Naive B cell (primary cell): ENCODE measurements at regions not wholly inside any gene's neighbourhood (a gene's known extent, or its start where the extent isn't known, plus 50 kb on each side); places are given as distances from the start of the nearest gene placed in this dataset.
"Not testable (repeated sequence)": the region's sequence is repeated elsewhere in the genome, so short reads cannot be mapped to it uniquely, and the experiment has no call there.

Experiments
- ATAC-seq, 2 donors: fragments of 150-1000 bp; cut with Tn5 transposase; 2 replicates each; pipeline ENCODE4 v1.10.0; 2021; ENCODE audit warnings: low read depth in 2 of 2, mild to moderate bottlenecking in 2 of 2, moderate library complexity in 2 of 2
- DNase-seq: peaks from one replicate; pipeline ENCODE4 v3.0.0; 2022
- H3K27ac Mint-ChIP-seq, 6 donors: one replicate each; pipeline ENCODE4 v1.8.0; 2020 to 2022; ENCODE audit warnings: mild to moderate bottlenecking in 6 of 6, mixed read lengths in 6 of 6, moderate library complexity in 5 of 6, inconsistent platforms in 2 of 6
- H3K27me3 Mint-ChIP-seq, 3 donors: one replicate each; pipeline ENCODE4 v1.8.0; 2021 to 2022; ENCODE audit warnings: mixed read lengths in 3 of 3, mild to moderate bottlenecking in 1 of 3
- H3K36me3 Mint-ChIP-seq, 2 donors: one replicate each; pipeline ENCODE4 v1.8.0; 2020 to 2022; ENCODE audit warnings: mixed read lengths in 2 of 2, inconsistent platforms in 1 of 2, mild to moderate bottlenecking in 1 of 2
- H3K4me1 Mint-ChIP-seq, 3 donors: one replicate each; pipeline ENCODE4 v1.8.0; 2020 to 2022; ENCODE audit warnings: mixed read lengths in 3 of 3, inconsistent platforms in 1 of 3, mild to moderate bottlenecking in 1 of 3, moderate library complexity in 1 of 3
- H3K4me3 Mint-ChIP-seq, 8 donors: one replicate each; pipeline ENCODE4 v1.8.0; 2020 to 2022; ENCODE audit warnings: mild to moderate bottlenecking in 8 of 8, mixed read lengths in 8 of 8, moderate library complexity in 8 of 8, inconsistent platforms in 2 of 8
- H3K9me3 Mint-ChIP-seq, 7 donors: one replicate each; pipeline ENCODE4 v1.8.0; 2020 to 2022; ENCODE audit warnings: mixed read lengths in 7 of 7, mild to moderate bottlenecking in 5 of 7, inconsistent platforms in 2 of 7, moderate library complexity in 1 of 7

DNA sequence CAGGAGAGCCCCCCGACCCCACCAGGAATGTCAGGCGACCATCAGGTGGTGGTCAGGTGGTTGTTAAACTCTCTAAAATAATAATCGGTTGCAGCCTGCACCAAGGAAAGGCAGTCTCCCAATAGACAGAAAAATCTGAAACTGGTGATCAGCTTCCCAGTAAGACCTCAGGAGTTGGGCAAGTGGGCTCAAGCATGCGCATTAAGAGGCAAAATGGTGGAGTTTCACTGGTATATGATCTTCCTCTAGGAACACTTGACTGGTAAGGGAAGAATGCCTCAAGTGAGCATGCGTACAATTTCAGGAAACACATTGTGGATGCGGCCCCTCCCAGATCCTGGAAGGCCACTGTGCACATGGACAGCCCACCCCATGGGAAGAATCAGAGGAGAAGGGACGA lies 619.9 kb downstream of the TYW1 start:
- Mint-ChIP-seq H3K4me3 (no peak overlapping the region), H3K9me3 (peaks cover 0 to 20% (median 5%) of the 10 kb centered on the region in 7 donors), H3K27ac (no peak overlapping the region), H3K27me3 (peaks cover 13 to 28% (median 21%) of the 10 kb centered on the region in 3 donors), H3K36me3 (no peaks in the 10 kb centered on the region), H3K4me1 (no peaks in the 10 kb centered on the region)
- no peak for DNase-seq
- ATAC-seq = no peak

DNA sequence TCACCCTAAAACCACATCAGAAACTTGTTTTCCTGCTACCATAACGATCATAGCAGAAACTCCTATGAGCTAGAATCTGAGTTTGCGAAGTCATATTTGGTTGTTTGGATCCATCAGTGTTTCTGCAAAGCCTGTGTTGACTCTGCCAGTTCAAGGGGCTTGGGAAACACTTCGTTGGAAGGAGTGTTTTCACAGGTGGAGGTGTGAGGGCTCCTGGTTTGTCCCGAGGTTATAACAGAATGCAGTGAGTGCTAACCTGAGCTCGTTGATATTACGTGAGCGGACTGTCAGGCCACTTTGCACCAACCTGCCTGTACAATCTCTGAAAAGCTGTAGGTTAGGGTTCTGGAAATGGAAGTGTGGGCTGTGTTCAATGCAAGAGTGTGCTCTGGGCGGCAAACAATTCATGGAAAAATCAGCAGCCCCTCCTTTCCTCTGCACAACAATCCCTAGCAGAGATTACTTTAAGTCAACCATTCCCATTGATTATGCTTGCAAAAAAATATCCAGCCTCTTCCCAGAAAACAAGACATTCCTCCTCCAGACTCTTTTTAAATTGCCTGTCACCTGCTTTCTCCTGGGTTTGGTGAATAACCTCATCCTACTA lies 622.0 kb downstream of the TYW1 start:
- Mint-ChIP-seq H3K4me3 (no peak overlapping the region), H3K4me1 (no peaks in the 10 kb centered on the region), H3K27ac (no peak overlapping the region), H3K9me3 (peaks cover 0 to 12% (median 3%) of the 10 kb centered on the region in 7 donors), H3K27me3 (peaks cover 13 to 41% (median 21%) of the 10 kb centered on the region in 3 donors), H3K36me3 (no peaks in the 10 kb centered on the region)
- DNase-seq (no peak), ATAC-seq (no peak)

DNA sequence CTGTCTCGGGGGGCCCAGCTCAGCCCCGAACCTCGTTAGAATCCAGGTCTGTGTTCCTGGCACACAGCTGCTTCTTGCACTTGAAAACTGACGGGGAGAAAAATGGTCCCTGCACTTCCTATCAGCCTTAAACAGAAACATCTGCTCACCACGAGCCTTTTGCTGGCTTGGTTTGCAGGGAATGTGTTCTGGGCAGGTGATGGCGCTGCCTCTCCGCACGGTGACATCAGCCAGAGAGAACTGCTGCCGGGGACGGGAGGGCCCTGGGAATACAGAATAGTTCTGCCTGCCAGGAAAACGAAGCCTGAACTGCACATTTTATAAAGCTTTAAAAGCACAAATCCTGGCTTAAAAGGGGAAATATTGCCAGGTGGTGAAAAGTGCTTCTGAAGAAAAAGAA lies 622.5 kb downstream of the TYW1 start:
- no peak overlapping the region for H3K4me3 Mint-ChIP-seq
- no peaks in the 10 kb centered on the region for H3K4me1 Mint-ChIP-seq
- H3K36me3 Mint-ChIP-seq = no peaks in the 10 kb centered on the region
- no peak overlapping the region for H3K27ac Mint-ChIP-seq
- no peak for DNase-seq
- no peak for ATAC-seq
- peaks cover 0 to 12% (median 1%) of the 10 kb centered on the region in 7 donors for H3K9me3 Mint-ChIP-seq
- H3K27me3 Mint-ChIP-seq = peaks cover 13 to 41% (median 23%) of the 10 kb centered on the region in 3 donors

DNA sequence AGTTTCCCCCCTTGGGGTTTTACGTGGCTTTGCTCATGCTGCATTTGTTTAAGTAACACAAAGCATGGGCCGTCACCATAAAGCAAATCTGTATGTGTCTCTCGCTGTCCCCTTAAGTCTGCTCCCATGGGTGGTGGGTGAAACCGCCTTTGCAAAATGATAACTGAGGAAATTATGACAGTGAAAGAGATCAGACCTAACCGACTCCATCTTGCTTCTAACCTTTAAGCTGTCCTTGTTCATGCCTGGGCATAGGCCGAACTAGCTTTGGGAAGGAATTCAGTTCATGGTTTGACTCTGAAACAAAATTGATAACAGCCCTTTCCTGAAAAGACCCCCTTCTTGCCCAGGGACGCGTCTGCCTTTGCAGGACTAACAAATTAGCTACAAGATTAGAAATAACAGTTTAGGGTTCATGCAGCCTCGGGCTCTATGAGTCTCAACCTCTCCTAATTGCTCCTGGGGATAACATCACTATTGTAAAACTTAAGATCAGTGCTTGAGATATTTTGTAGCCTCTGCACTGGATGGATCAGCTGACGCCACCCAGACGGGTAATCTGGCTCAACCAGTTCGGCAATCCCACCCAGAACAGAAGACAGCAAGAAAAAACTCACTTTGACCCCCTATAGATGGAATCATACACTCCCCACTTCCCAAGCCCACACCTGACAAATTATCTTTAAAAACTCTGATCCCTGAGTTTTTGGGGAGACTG lies 623.7 kb downstream of the TYW1 start:
- no peaks in the 10 kb centered on the region for H3K36me3 Mint-ChIP-seq
- ATAC-seq = no peak
- H3K4me3 Mint-ChIP-seq = no peak overlapping the region
- peaks cover 0 to 7% (median 1%) of the 10 kb centered on the region in 7 donors for H3K9me3 Mint-ChIP-seq
- DNase-seq = no peak
- peak overlapping the region in 1 of 6 donors; percentile 36 for H3K27ac Mint-ChIP-seq
- peaks cover 0 to 4% (median 3%) of the 10 kb centered on the region in 3 donors for H3K4me1 Mint-ChIP-seq
- H3K27me3 Mint-ChIP-seq = peaks cover 16 to 49% (median 31%) of the 10 kb centered on the region in 3 donors

DNA sequence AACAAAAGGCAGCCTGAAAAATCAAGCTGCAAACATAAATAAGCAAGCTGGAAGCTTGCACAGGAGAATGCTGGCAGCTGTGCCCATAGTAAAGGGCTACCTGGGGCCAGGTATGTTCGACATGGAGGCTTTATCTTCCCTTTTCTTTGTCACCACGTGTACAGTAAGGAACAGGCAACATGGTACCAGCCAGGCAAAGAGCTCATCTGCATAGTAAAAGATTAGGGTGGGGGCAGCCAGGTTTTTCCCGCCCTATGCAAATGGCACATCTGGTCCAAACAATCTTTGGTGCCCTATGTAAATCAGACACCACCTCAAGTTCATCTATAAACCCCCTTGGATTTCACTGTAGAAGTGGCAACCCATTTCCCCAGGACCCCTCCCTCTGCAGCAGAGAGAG lies 625.1 kb downstream of the TYW1 start:
- Mint-ChIP-seq H3K9me3 (peaks cover 0 to 2% (median 0%) of the 10 kb centered on the region in 7 donors), H3K4me1 (peaks cover 2 to 9% (median 6%) of the 10 kb centered on the region in 3 donors), H3K36me3 (no peaks in the 10 kb centered on the region), H3K27me3 (peaks cover 16 to 55% (median 23%) of the 10 kb centered on the region in 3 donors), H3K27ac (no peak overlapping the region), H3K4me3 (no peak overlapping the region)
- DNase-seq = no peak
- ATAC-seq = no peak

DNA sequence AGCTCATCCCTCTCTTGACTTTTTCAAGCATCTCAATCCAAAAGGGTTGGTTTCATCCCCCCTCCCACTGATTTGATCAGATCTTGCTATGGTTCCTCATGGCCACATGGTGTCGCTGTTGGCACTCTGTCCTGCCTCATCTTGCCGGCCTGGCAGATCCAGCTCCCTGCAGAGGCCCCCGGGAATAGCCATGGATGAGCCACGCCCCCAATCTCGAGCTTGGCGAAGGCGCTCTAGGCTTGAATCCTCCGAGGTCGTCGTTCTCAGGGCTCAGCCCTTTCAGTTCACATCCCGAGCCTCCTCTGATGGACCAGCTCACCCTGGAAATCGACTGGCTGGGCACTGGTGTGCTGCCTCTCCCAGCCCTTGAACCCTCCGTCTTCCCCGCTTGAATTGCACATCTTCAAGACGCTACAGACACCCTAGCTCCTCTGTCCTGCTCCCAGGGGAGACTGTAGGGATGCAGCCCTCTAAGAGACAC lies 628.7 kb downstream of the TYW1 start:
- H3K9me3 Mint-ChIP-seq = peaks cover 0 to 7% (median 0%) of the 10 kb centered on the region in 7 donors
- peaks cover 7 to 36% (median 15%) of the 10 kb centered on the region in 3 donors for H3K27me3 Mint-ChIP-seq
- H3K4me1 Mint-ChIP-seq = peaks cover 2 to 9% (median 6%) of the 10 kb centered on the region in 3 donors
- H3K4me3 Mint-ChIP-seq = peak overlapping the region in 1 of 8 donors; percentile 79
- H3K36me3 Mint-ChIP-seq = no peaks in the 10 kb centered on the region
- peak; percentile 5 for DNase-seq
- H3K27ac Mint-ChIP-seq = no peak overlapping the region
- no peak for ATAC-seq

DNA sequence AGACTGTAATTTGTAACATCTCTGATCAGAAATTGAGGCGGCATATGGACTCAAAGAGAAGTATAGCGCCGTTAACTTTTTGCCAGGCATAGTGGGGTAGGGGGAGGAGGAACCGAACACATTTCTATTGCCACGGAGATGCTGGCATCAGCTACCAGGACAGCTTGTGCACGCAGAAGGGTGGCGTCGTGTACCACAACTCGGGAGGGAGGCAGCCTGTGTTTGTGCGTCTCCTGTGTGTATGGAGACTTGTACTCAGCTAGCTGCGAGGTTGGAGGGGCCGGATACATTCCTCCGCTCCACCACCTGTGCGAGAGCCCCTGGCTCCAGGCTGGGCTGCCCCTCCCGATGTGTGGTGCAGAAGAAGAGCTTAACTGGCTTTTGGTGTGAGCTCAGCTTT lies 634.8 kb downstream of the TYW1 start:
- Mint-ChIP-seq H3K27ac (no peak overlapping the region), H3K4me3 (no peak overlapping the region), H3K27me3 (no peaks in the 10 kb centered on the region), H3K9me3 (peaks cover 0 to 11% (median 3%) of the 10 kb centered on the region in 7 donors), H3K36me3 (no peaks in the 10 kb centered on the region), H3K4me1 (no peaks in the 10 kb centered on the region)
- ATAC-seq = no peak
- DNase-seq = no peak

DNA sequence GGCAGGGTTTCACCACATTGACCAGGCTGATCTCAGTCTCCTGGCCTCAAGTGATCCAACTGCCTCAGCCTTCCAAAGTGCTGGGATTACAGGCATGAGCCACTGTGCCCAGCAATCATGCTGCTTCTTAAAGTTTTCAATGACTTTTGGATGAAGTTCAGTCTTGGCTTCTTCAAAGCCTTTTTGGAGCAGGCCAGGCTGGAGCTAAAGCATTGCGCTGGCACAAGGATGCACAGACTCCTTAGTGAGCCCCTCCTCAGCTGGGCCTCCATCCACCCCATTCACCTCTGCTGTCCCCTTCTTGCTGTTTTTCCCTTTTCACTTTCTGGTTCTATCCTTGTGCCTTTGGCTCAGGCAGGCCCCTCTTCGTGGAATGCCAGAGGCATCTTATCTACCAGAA lies 638.6 kb downstream of the TYW1 start:
- Mint-ChIP-seq H3K36me3 (no peaks in the 10 kb centered on the region), H3K9me3 (peaks cover 0 to 6% (median 4%) of the 10 kb centered on the region in 7 donors), H3K27ac (no peak overlapping the region), H3K4me1 (no peaks in the 10 kb centered on the region), H3K27me3 (peaks cover 0 to 6% (median 0%) of the 10 kb centered on the region in 3 donors), H3K4me3 (peak overlapping the region in 1 of 8 donors; percentile 20)
- ATAC-seq = no peak
- no peak for DNase-seq

DNA sequence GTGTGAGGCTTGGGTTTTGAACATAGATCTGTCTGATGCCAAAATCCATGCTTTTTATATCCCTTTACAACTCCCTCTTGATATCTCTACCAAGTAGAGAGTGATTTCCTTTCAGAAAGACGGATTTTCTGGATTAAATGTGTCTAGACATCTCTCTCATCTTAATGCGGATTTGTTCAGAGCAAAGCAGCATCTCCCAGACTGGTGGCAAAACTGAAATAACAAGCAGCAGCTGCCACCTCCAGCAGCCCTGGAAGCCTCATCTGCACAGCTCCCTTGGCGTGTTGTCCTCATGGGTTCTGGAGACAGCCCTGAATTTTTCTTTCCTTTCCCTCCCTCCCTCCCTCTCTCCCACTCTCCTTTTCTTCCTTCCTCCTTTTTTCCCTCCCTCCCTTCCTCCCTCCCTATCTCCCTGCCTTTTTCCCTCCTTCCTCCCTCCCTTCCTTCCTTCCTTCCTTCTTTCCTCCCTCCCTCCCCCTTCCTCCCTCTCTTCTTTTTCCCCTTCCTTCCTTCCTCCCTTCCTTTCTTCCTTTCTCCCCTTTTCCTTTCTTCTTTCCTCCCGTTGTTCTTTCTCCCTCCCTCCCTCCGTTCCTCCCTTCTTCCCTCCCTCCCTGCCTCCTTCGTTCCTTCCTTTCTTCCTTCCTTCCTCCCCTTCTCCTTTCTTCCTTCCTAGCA lies 639.9 kb downstream of the TYW1 start:
- Mint-ChIP-seq H3K4me1 (no peaks in the 10 kb centered on the region), H3K36me3 (no peaks in the 10 kb centered on the region), H3K27ac (no peak overlapping the region), H3K4me3 (no peak overlapping the region), H3K27me3 (peaks cover 0 to 6% (median 0%) of the 10 kb centered on the region in 3 donors), H3K9me3 (peaks cover 0 to 9% (median 4%) of the 10 kb centered on the region in 7 donors)
- no peak for ATAC-seq
- no peak for DNase-seq

DNA sequence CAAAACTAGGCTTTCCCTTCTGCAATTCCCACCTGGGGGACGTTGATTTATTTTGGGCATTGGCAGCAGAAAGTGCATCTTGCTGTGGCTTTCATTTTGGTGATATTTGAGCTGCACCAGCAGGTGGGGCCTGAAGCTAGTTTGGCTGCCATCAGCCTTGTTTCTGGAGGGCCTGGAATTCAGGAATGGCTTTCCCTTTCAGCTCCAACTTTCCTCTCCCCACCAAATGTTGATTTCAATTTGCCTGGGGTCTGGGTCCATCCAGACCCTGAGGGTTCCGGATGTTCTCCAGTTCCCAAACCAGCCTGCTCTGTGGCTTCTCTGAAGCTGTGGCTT lies 640.4 kb downstream of the TYW1 start:
- H3K27ac Mint-ChIP-seq = peak overlapping the region in 1 of 6 donors; percentile 69
- DNase-seq = no peak
- H3K4me3 Mint-ChIP-seq = no peak overlapping the region
- ATAC-seq = no peak
- no peaks in the 10 kb centered on the region for H3K36me3 Mint-ChIP-seq
- H3K9me3 Mint-ChIP-seq = peaks cover 0 to 9% (median 4%) of the 10 kb centered on the region in 7 donors
- H3K4me1 Mint-ChIP-seq = no peaks in the 10 kb centered on the region
- H3K27me3 Mint-ChIP-seq = peaks cover 0 to 6% (median 0%) of the 10 kb centered on the region in 3 donors

DNA sequence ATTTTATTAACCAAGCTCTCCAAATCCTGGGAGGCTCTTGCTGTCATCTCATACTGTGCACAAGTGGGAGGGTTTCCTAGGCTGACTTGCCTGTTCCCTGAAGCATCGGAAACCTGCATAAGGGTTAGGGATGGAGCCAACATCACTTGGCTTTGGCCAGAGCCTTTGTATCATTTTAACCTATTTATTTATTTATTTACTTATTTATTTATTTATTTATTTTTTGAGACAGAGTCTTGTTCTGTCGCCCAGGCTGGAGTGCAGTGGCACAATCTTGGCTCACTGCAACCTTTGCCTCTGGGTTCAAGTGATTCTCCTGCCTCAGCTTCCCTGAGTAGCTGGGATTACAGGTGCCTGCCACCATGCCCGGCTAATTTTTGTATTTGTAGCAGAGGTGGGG lies 645.9 kb downstream of the TYW1 start:
- not testable (repeated sequence) for ATAC-seq, H3K4me3 Mint-ChIP-seq, H3K36me3 Mint-ChIP-seq, DNase-seq, H3K4me1 Mint-ChIP-seq, H3K27me3 Mint-ChIP-seq
- Mint-ChIP-seq H3K9me3 (peaks cover 0 to 14% (median 8%) of the 10 kb centered on the region in 7 donors), H3K27ac (peak overlapping the region in 1 of 6 donors; percentile 66)

DNA sequence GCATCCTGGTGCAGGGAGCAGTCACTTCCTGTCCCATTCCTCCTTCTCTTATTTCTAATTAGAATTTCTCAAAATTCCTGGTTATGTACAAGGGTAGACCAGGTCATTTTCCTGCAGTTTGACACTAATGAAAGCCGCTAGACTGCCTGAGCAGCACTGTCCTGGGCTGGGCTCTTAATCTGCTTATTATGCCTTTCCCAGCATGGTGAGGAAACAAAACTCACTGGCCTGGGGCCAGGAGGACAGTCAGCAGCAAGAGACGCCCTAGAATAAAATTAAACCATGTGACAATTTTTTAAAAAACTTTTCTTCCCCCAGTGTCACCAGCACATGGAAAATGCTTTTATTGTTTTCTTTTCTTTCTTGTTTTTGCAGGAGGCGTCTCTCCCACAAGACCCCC lies 647.5 kb downstream of the TYW1 start:
- ATAC-seq (no peak), DNase-seq (no peak)

DNA sequence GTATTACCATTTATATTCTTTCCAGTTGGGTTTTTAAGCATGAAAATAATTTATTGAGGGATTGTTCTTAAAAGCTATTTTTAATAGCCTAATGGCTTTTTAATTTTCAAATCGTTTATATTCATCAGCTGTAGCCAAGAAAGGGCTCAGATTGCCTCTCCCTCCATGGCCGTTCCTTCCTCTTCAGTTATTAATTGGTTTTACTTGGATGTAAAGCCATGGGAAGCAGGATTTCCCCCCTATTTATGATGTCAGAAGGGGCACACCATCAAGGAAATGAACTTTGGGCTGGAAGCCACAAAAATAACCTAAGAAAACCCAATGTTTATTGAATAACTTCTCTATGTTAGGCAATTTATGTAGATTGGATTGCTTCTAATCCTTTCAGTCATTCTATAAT lies 656.3 kb downstream of the TYW1 start:
- DNase-seq (no peak), ATAC-seq (no peak)
- H3K27me3 Mint-ChIP-seq = no peaks in the 10 kb centered on the region
- H3K9me3 Mint-ChIP-seq = peaks cover 2 to 9% (median 7%) of the 10 kb centered on the region in 7 donors
- no peaks in the 10 kb centered on the region for H3K36me3 Mint-ChIP-seq
- no peaks in the 10 kb centered on the region for H3K4me1 Mint-ChIP-seq
- H3K4me3 Mint-ChIP-seq = no peak overlapping the region
- no peak overlapping the region for H3K27ac Mint-ChIP-seq

More for the DNA sequence above, 647.5 kb downstream of the TYW1 start:
- H3K9me3 Mint-ChIP-seq = peaks cover 2 to 15% (median 10%) of the 10 kb centered on the region in 7 donors
- H3K4me1 Mint-ChIP-seq = no peaks in the 10 kb centered on the region
- H3K4me3 Mint-ChIP-seq = no peak overlapping the region
- H3K27ac Mint-ChIP-seq = no peak overlapping the region
- no peaks in the 10 kb centered on the region for H3K27me3 Mint-ChIP-seq
- H3K36me3 Mint-ChIP-seq = no peaks in the 10 kb centered on the region
